SK-N-MC (cell line): ENCODE measurements at regions not wholly inside any gene's neighbourhood (a gene's known extent, or its start where the extent isn't known, plus 50 kb on each side); places are given as distances from the start of the nearest gene placed in this dataset.
"Not testable (repeated sequence)": the region's sequence is repeated elsewhere in the genome, so short reads cannot be mapped to it uniquely, and the experiment has no call there.

ENCODE experiments used
- DNase-seq: peaks from one replicate; pipeline ENCODE4 v3.0.0-alpha.2; 2011; ENCODE audit warnings: low read depth, low spot score
- H3K27ac ChIP-seq: fragments of 200-600 bp; sonication (generic); 2 replicates; pipeline ENCODE4 v1.5.1; 2016; ENCODE audit warnings: mixed run types
- H3K36me3 ChIP-seq: fragments of 200-600 bp; sonication (generic); 2 replicates; pipeline ENCODE4 v1.6.1; 2017; ENCODE audit warnings: antibody characterized with exemption, low read length, mixed read lengths; ENCODE audit not compliant: insufficient read depth
- H3K4me3 ChIP-seq: fragments of 200-600 bp; sonication (generic); 2 replicates; pipeline ENCODE4 v1.5.1; 2016
- H3K9ac ChIP-seq: fragments of 200-600 bp; sonication (generic); 2 replicates; pipeline ENCODE4 v1.8.0; 2017; ENCODE audit warnings: mixed run types, mixed read lengths; ENCODE audit not compliant: insufficient read length
- H3K9me3 ChIP-seq: fragments of 200-600 bp; sonication (generic); 2 replicates; pipeline ENCODE4 v1.6.1; 2017; ENCODE audit warnings: low read depth, mild to moderate bottlenecking, antibody characterized with exemption, low read length, moderate library complexity, mixed read lengths
- EZH2 ChIP-seq: fragments of 200-600 bp; sonication (generic); IDR thresholded peaks from one replicate; pipeline ENCODE4 v1.6.1; 2017; ENCODE audit warnings: antibody characterized with exemption
- FOXP2 ChIP-seq: optimal IDR thresholded peaks from 2 replicates; pipeline ENCODE3; 2011; ENCODE audit warnings: mild to moderate bottlenecking, moderate library complexity; ENCODE audit not compliant: insufficient read depth; ENCODE audit errors: extremely low read length, control extremely low read depth
- POLR2AphosphoS5 ChIP-seq: IDR thresholded peaks from 2 replicates; pipeline ENCODE4 v1.6.1; 2012; ENCODE audit warnings: mild to moderate bottlenecking, low read depth, low read length, borderline replicate concordance

- Histone ChIP-seq H3K36me3 (no peaks in the 10 kb centered on the region), H3K27ac (no peak overlapping the region), H3K4me3 (no peak overlapping the region), H3K9me3 (no peaks in the 10 kb centered on the region), H3K9ac (no peak overlapping the region)
- no peak for TF ChIP-seq EZH2
- TF ChIP-seq POLR2AphosphoS5 = no peak
- TF ChIP-seq FOXP2 = no peak
- DNase-seq = no peak
These were observed 107.5 kb upstream of the SCAF8 start for GRCh38 chr6:154625721-154626120.

GRCh38 chr6:154629127-154629526, 104.1 kb upstream of the SCAF8 start:
- Histone ChIP-seq H3K9ac (no peak overlapping the region), H3K9me3 (no peaks in the 10 kb centered on the region), H3K36me3 (no peaks in the 10 kb centered on the region), H3K4me3 (no peak overlapping the region), H3K27ac (no peak overlapping the region)
- no peak for TF ChIP-seq FOXP2
- no peak for TF ChIP-seq POLR2AphosphoS5
- no peak for TF ChIP-seq EZH2
- no peak for DNase-seq

GRCh38 chr6:154632119-154632518, 101.1 kb upstream of the SCAF8 start:
- no peak overlapping the region for H3K27ac ChIP-seq
- H3K36me3 ChIP-seq = no peaks in the 10 kb centered on the region
- DNase-seq = no peak
- H3K9ac ChIP-seq = no peak overlapping the region
- H3K4me3 ChIP-seq = no peak overlapping the region
- no peak for TF ChIP-seq FOXP2
- H3K9me3 ChIP-seq = no peaks in the 10 kb centered on the region

- Histone ChIP-seq H3K36me3 (no peaks in the 10 kb centered on the region), H3K4me3 (no peak overlapping the region), H3K27ac (no peak overlapping the region), H3K9ac (no peak overlapping the region), H3K9me3 (no peaks in the 10 kb centered on the region)
- no peak for DNase-seq
- TF ChIP-seq FOXP2 (no peak), EZH2 (no peak), POLR2AphosphoS5 (no peak)
These were observed 95.8 kb upstream of the SCAF8 start for GRCh38 chr6:154637392-154637791.

GRCh38 chr6:154638369-154638768, 94.8 kb upstream of the SCAF8 start:
- H3K4me3 ChIP-seq = no peak overlapping the region
- no peaks in the 10 kb centered on the region for H3K9me3 ChIP-seq
- no peak for TF ChIP-seq EZH2
- H3K27ac ChIP-seq = no peak overlapping the region
- DNase-seq = no peak
- no peaks in the 10 kb centered on the region for H3K36me3 ChIP-seq
- no peak overlapping the region for H3K9ac ChIP-seq

GRCh38 chr6:154639196-154639595, 94.0 kb upstream of the SCAF8 start:
- DNase-seq, H3K9ac ChIP-seq, H3K4me3 ChIP-seq, H3K36me3 ChIP-seq, H3K27ac ChIP-seq, H3K9me3 ChIP-seq: not testable (repeated sequence)

- no peak overlapping the region for H3K9ac ChIP-seq
- no peaks in the 10 kb centered on the region for H3K9me3 ChIP-seq
- no peak overlapping the region for H3K4me3 ChIP-seq
- H3K36me3 ChIP-seq = no peaks in the 10 kb centered on the region
- TF ChIP-seq EZH2 (no peak), POLR2AphosphoS5 (no peak)
- H3K27ac ChIP-seq = no peak overlapping the region
- no peak for DNase-seq
These were observed 84.9 kb upstream of the SCAF8 start for GRCh38 chr6:154648188-154648887.

GRCh38 chr6:154648888-154649205, 84.4 kb upstream of the SCAF8 start:
- DNase-seq = no peak
- no peaks in the 10 kb centered on the region for H3K36me3 ChIP-seq
- no peak overlapping the region for H3K9ac ChIP-seq
- no peaks in the 10 kb centered on the region for H3K9me3 ChIP-seq
- TF ChIP-seq EZH2 (no peak), POLR2AphosphoS5 (no peak), FOXP2 (no peak)
- no peak overlapping the region for H3K4me3 ChIP-seq
- no peak overlapping the region for H3K27ac ChIP-seq

GRCh38 chr6:154649721-154650120, 83.5 kb upstream of the SCAF8 start:
- no peaks in the 10 kb centered on the region for H3K9me3 ChIP-seq
- no peak overlapping the region for H3K27ac ChIP-seq
- DNase-seq = no peak

GRCh38 chr6:154650351-154650750, 82.9 kb upstream of the SCAF8 start:
- H3K9ac ChIP-seq = no peak overlapping the region
- no peaks in the 10 kb centered on the region for H3K36me3 ChIP-seq
- no peak for DNase-seq
- TF ChIP-seq EZH2 (no peak), POLR2AphosphoS5 (no peak), FOXP2 (no peak)
- H3K9me3 ChIP-seq = no peaks in the 10 kb centered on the region
- no peak overlapping the region for H3K27ac ChIP-seq
- H3K4me3 ChIP-seq = no peak overlapping the region

More at GRCh38 chr6:154649721-154650120, 83.5 kb upstream of the SCAF8 start:
- no peak for TF ChIP-seq EZH2
- TF ChIP-seq POLR2AphosphoS5 = no peak
- no peak for TF ChIP-seq FOXP2
- no peak overlapping the region for H3K4me3 ChIP-seq
- H3K36me3 ChIP-seq = no peaks in the 10 kb centered on the region
- H3K9ac ChIP-seq = no peak overlapping the region
